GM12872 (cell line): ENCODE measurements at regions not wholly inside any gene's neighbourhood (a gene's known extent, or its start where the extent isn't known, plus 50 kb on each side); places are given as distances from the start of the nearest gene placed in this dataset.

Experiments
- TF ChIP-seq, protein P1 (sequence below): IDR thresholded peaks from 3 replicates; pipeline ENCODE4 v1.5.1; 2011; ENCODE audit warnings: low read depth, mild to moderate bottlenecking, low read length, moderate library complexity; ENCODE audit not compliant: insufficient read depth

GRCh38 chr10:123323884-123324283 is 169.7 kb downstream of the BUB3 start:
- TF ChIP-seq, protein P1, sequence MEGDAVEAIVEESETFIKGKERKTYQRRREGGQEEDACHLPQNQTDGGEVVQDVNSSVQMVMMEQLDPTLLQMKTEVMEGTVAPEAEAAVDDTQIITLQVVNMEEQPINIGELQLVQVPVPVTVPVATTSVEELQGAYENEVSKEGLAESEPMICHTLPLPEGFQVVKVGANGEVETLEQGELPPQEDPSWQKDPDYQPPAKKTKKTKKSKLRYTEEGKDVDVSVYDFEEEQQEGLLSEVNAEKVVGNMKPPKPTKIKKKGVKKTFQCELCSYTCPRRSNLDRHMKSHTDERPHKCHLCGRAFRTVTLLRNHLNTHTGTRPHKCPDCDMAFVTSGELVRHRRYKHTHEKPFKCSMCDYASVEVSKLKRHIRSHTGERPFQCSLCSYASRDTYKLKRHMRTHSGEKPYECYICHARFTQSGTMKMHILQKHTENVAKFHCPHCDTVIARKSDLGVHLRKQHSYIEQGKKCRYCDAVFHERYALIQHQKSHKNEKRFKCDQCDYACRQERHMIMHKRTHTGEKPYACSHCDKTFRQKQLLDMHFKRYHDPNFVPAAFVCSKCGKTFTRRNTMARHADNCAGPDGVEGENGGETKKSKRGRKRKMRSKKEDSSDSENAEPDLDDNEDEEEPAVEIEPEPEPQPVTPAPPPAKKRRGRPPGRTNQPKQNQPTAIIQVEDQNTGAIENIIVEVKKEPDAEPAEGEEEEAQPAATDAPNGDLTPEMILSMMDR = no peak

DNA sequence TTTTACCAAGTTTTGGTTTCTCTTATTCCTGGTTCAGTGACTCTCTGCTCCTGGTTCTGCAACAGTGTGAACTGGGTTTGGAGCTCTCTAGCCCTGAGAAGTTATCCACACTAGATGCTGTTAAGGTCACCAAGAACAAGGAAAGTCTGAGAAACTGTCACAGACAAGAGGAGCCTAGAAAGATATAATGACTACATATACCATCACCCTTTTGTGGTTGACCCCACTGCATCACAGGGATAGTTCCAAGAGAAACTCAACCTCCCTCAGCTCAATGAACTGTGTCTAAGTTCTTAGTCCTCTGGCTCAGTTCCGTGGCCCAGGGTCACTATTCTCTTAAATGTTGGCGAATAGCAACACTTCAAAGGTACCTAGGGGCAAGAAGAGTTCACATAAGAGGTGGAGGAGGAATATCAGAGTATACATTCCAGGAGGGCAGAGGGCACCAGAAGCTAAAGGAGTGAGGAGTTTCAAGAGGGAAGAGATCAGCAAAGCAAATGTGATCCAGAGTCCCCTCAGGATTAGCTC is 171.5 kb downstream of the BUB3 start:
- TF ChIP-seq, protein P1 = no peak

GRCh38 chr10:123326674-123327073 is 172.5 kb downstream of the BUB3 start:
- TF ChIP-seq, protein P1 = no peak

- TF ChIP-seq, protein P1 = no peak
Measured at GRCh38 chr10:123327450-123327849, 173.2 kb downstream of the BUB3 start.

- TF ChIP-seq, protein P1 = no peak
Measured at GRCh38 chr10:123327896-123328295, 173.7 kb downstream of the BUB3 start.

DNA sequence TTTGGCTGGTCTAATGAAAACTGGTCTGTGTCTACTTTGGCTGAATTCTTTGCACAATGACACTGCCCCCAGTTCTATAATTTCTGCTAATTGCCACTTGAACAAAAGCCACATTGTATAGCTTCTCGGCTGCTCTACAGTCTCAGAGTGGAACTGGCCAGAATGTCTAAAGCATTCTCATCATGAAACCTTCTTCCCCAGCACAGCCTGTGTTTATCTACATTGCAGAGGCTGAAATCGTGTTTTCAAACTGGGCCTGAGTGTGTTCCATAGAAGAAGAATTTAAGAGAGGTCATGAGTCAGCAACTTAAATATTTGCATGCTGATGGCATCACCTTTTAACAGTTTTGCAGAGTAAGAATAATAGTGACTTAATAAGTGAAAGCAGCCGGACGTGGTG is 177.2 kb downstream of the BUB3 start:
- TF ChIP-seq, protein P1 = no peak

DNA sequence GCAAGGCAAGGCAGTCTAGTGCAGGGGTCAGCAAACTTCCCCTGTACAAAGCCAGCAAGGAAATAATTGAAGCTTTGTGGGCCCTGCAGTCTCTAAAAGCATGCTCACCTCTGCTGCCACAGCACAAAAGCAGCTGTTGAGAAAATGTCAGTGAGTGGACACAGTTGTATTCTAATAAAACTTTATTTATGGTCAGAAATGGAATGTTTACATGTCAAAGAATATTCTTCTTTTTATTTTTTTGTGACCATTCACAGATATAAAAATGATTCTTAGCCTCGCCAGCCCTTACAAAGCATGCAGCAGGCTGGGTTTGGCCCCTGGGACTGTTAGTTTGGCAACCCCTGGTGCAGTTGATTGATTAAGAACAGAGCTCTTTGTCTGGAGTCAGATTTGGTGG is 192.4 kb downstream of the BUB3 start:
- TF ChIP-seq, protein P1 = no peak
